ENCODE measurements at regions not wholly inside any gene's neighbourhood (a gene's known extent, or its start where the extent isn't known, plus 50 kb on each side); places are given as distances from the start of the nearest gene placed in this dataset.

- Histone ChIP-seq H3K4me2 (ENCODE audit: low read length) (no peak overlapping the region), H4K20me1 (ENCODE audit: insufficient read depth, low read length) (no peaks in the 10 kb centered on the region), H3K79me2 (ENCODE audit: low read length) (no peaks in the 10 kb centered on the region), H3K36me3 (replicated peaks; ENCODE audit: low read depth, low read length) (no peaks in the 10 kb centered on the region), H3K27me3 (ENCODE audit: low read depth, low read length) (no peaks in the 10 kb centered on the region), H3K9ac (ENCODE audit: low read length) (no peak overlapping the region), H3K4me3 (ENCODE audit: low read length) (no peak overlapping the region), H3K27ac (ENCODE audit: low read length) (no peak overlapping the region), H3K4me1 (ENCODE audit: low read length) (no peaks in the 10 kb centered on the region), H3K9me3 (ENCODE audit: insufficient read depth, low read length) (no peaks in the 10 kb centered on the region), H2AFZ (ENCODE audit: low read depth, low read length) (no peak overlapping the region)
- no peak for TF ChIP-seq CTCF (IDR thresholded peaks at IDR 0.05; ENCODE audit: low read depth, low read length)
- TF ChIP-seq EZH2phosphoT487 (IDR thresholded peaks at IDR 0.05; ENCODE audit: low read depth): no peak
Measured at GRCh38 chr2:31748041-31748440, 167.3 kb upstream of the SRD5A2 start.

DNA sequence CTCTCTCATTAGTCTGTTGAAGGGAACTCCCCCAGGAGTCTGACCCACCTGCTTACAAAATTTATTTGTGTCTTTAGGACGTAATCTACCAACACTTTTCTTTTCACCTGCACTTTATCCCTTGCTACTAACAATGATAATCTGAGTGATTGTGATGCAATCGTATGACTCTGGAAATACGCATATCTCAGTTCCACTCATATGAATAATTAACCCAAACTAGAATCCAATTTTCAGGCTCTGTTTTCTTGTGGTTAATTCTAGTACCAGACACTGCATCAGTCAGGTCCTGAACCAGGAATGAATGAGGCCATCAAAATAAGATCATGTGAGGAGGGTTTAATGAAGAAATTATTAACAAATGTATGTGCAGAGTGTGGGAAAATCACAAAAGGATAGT is 158.4 kb upstream of the SRD5A2 start:
- Histone ChIP-seq H3K4me1 (ENCODE audit: low read length) (no peaks in the 10 kb centered on the region), H3K9ac (ENCODE audit: low read length) (no peak overlapping the region), H2AFZ (ENCODE audit: low read depth, low read length) (no peak overlapping the region), H3K79me2 (ENCODE audit: low read length) (no peaks in the 10 kb centered on the region), H3K4me2 (ENCODE audit: low read length) (no peak overlapping the region), H3K27ac (ENCODE audit: low read length) (no peak overlapping the region), H3K27me3 (ENCODE audit: low read depth, low read length) (no peaks in the 10 kb centered on the region), H4K20me1 (ENCODE audit: insufficient read depth, low read length) (no peaks in the 10 kb centered on the region), H3K9me3 (ENCODE audit: insufficient read depth, low read length) (no peaks in the 10 kb centered on the region), H3K36me3 (replicated peaks; ENCODE audit: low read depth, low read length) (no peaks in the 10 kb centered on the region), H3K4me3 (ENCODE audit: low read length) (no peak overlapping the region)
- TF ChIP-seq EZH2phosphoT487 (IDR thresholded peaks at IDR 0.05; ENCODE audit: low read depth) (no peak), CTCF (IDR thresholded peaks at IDR 0.05; ENCODE audit: low read depth, low read length) (no peak)

DNA sequence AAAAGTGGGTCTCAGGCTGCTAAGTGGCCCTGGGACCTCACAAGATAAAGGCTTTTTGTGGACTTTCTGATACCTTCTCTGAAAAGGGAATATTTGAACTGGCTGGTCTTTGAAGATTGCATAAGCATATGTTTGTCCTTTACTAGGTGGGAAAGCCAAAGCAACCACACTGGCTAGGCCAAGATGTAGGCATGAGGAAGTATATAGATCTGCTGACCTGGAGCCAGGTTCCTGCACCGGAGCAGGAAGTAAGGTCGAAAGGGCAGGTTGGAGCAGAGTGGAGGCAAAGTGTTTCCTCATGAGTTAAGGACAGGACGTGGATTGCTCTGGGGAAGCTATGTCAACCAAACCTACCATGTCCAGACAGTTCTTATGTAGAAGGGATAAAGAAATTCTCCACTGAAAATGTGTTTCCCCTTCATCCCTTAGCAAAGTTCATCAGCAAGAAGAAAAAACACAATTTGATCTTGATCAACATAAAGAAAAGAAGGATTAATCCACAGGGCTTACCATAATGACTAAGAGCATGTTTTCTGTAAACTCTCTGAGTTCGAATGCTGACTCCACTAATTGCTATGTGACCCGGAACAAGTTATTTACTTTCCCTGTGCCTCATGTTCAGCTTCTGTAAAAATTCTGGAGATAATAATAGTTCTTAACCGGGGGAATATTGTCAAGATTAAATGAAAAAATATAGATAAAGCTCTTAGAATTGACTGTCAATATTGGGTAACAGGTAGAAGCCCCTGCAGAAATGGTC is 156.1 kb upstream of the SRD5A2 start:
- TF ChIP-seq CTCF (IDR thresholded peaks at IDR 0.05; ENCODE audit: low read depth, low read length): no peak
- TF ChIP-seq EZH2phosphoT487 (IDR thresholded peaks at IDR 0.05; ENCODE audit: low read depth): no peak
- Histone ChIP-seq H4K20me1 (ENCODE audit: insufficient read depth, low read length) (no peaks in the 10 kb centered on the region), H3K4me1 (ENCODE audit: low read length) (no peaks in the 10 kb centered on the region), H3K27me3 (ENCODE audit: low read depth, low read length) (no peaks in the 10 kb centered on the region), H3K4me3 (ENCODE audit: low read length) (no peak overlapping the region), H3K4me2 (ENCODE audit: low read length) (no peak overlapping the region), H3K27ac (ENCODE audit: low read length) (no peak overlapping the region), H3K36me3 (replicated peaks; ENCODE audit: low read depth, low read length) (no peaks in the 10 kb centered on the region), H3K9ac (ENCODE audit: low read length) (no peak overlapping the region), H3K9me3 (ENCODE audit: insufficient read depth, low read length) (no peaks in the 10 kb centered on the region), H2AFZ (ENCODE audit: low read depth, low read length) (no peak overlapping the region), H3K79me2 (ENCODE audit: low read length) (no peaks in the 10 kb centered on the region)

GRCh38 chr2:31735716-31736115 is 155.0 kb upstream of the SRD5A2 start:
- Histone ChIP-seq H3K79me2 (ENCODE audit: low read length) (no peaks in the 10 kb centered on the region), H3K27ac (ENCODE audit: low read length) (no peak overlapping the region), H3K4me1 (ENCODE audit: low read length) (no peaks in the 10 kb centered on the region), H2AFZ (ENCODE audit: low read depth, low read length) (no peak overlapping the region), H3K27me3 (ENCODE audit: low read depth, low read length) (no peaks in the 10 kb centered on the region), H3K9me3 (ENCODE audit: insufficient read depth, low read length) (no peaks in the 10 kb centered on the region), H3K4me3 (ENCODE audit: low read length) (no peak overlapping the region), H4K20me1 (ENCODE audit: insufficient read depth, low read length) (no peaks in the 10 kb centered on the region), H3K9ac (ENCODE audit: low read length) (no peak overlapping the region), H3K4me2 (ENCODE audit: low read length) (no peak overlapping the region), H3K36me3 (replicated peaks; ENCODE audit: low read depth, low read length) (no peaks in the 10 kb centered on the region)
- TF ChIP-seq CTCF (IDR thresholded peaks at IDR 0.05; ENCODE audit: low read depth, low read length) (no peak), EZH2phosphoT487 (IDR thresholded peaks at IDR 0.05; ENCODE audit: low read depth) (no peak)

Data from OCI-LY3 (cell line).